Lower lobe of right lung (tissue), 2 donors: ENCODE measurements at regions not wholly inside any gene's neighbourhood (a gene's known extent, or its start where the extent isn't known, plus 50 kb on each side); places are given as distances from the start of the nearest gene placed in this dataset.

Experiments used
- ATAC-seq, 2 donors: fragments of 200-7000 bp; cut with Tn5 transposase; one replicate each; pipeline ENCODE4 v1.9.1; 2020 to 2022; ENCODE audit warnings: mild to moderate bottlenecking in 2 of 2, moderate library complexity in 2 of 2
- DNase-seq: peaks from one replicate; pipeline ENCODE4 v3.0.0-alpha.2; 2020
- H3K27ac ChIP-seq: fragments of 200-600 bp; one replicate; pipeline ENCODE4 v1.8.0; 2022
- H3K27me3 ChIP-seq: fragments of 200-600 bp; one replicate; pipeline ENCODE4 v1.8.0; 2022; ENCODE audit warnings: low read depth
- H3K36me3 ChIP-seq: fragments of 200-600 bp; one replicate; pipeline ENCODE4 v1.8.0; 2022; ENCODE audit warnings: mild to moderate bottlenecking
- H3K4me1 ChIP-seq: fragments of 200-600 bp; one replicate; pipeline ENCODE4 v1.8.0; 2022
- H3K4me3 ChIP-seq: fragments of 200-600 bp; one replicate; pipeline ENCODE4 v1.8.0; 2022; ENCODE audit warnings: mild to moderate bottlenecking
- H3K9me3 ChIP-seq: fragments of 200-600 bp; one replicate; pipeline ENCODE4 v1.8.0; 2022
- intact Hi-C: fragments of 100-400 bp; cut with DNase I; formaldehyde crosslinking; loops from one replicate; pipeline ENCODE4 v1.11.0; 2022
- TF ChIP-seq, protein P1 (sequence below): fragments of 200-600 bp; IDR thresholded peaks from one replicate; pipeline ENCODE4 v1.8.0; 2022; ENCODE audit warnings: antibody characterized with exemption, mild to moderate bottlenecking
- donor health status: DM: no; HTN: yes; CAD: no; lungs with severe emphysema.

DNA sequence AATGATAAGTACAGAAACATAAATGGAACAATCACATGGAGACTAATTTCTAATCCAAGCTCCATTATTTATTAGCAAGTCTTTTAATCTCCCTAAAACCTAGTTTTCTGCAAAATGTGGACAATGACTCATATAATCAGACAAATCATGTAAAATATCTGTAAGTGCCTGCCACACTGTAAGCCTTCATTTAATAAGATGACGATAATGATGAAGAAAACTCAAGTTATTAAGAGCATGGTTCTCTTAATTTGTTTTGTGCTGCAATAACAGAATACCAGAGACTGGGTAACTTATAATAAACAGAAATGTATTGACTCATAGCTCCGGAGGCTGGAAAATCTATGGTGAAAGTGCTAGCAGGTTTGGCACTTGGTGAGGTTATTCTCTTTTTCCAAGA is 535.3 kb upstream of the LRFN5 start:
- no peak for ATAC-seq
- H3K27ac ChIP-seq: no peak overlapping the region
- H3K4me3 ChIP-seq: no peak overlapping the region
- intact Hi-C loops: no loop called here
- H3K36me3 ChIP-seq: no peaks in the 10 kb centered on the region
- TF ChIP-seq, protein P1, sequence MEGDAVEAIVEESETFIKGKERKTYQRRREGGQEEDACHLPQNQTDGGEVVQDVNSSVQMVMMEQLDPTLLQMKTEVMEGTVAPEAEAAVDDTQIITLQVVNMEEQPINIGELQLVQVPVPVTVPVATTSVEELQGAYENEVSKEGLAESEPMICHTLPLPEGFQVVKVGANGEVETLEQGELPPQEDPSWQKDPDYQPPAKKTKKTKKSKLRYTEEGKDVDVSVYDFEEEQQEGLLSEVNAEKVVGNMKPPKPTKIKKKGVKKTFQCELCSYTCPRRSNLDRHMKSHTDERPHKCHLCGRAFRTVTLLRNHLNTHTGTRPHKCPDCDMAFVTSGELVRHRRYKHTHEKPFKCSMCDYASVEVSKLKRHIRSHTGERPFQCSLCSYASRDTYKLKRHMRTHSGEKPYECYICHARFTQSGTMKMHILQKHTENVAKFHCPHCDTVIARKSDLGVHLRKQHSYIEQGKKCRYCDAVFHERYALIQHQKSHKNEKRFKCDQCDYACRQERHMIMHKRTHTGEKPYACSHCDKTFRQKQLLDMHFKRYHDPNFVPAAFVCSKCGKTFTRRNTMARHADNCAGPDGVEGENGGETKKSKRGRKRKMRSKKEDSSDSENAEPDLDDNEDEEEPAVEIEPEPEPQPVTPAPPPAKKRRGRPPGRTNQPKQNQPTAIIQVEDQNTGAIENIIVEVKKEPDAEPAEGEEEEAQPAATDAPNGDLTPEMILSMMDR: no peak
- H3K4me1 ChIP-seq: no peaks in the 10 kb centered on the region
- no peak for DNase-seq
- H3K27me3 ChIP-seq: no peaks in the 10 kb centered on the region
- H3K9me3 ChIP-seq: no peaks in the 10 kb centered on the region

- DNase-seq (no peak), ATAC-seq (no peak)
- Histone ChIP-seq H3K4me1 (no peaks in the 10 kb centered on the region), H3K4me3 (no peak overlapping the region), H3K9me3 (no peaks in the 10 kb centered on the region), H3K27ac (no peak overlapping the region), H3K36me3 (no peaks in the 10 kb centered on the region), H3K27me3 (no peaks in the 10 kb centered on the region)
- intact Hi-C loops: no loop called here
- TF ChIP-seq, protein P1: no peak
Observed at GRCh38 chr14:41062826-41063225, 543.9 kb upstream of the LRFN5 start.

GRCh38 chr14:41055589-41055988 is 551.1 kb upstream of the LRFN5 start:
- no peak overlapping the region for H3K27ac ChIP-seq
- no peaks in the 10 kb centered on the region for H3K4me1 ChIP-seq
- intact Hi-C loops: no loop called here
- no peak overlapping the region for H3K4me3 ChIP-seq
- no peaks in the 10 kb centered on the region for H3K36me3 ChIP-seq
- DNase-seq (no peak), ATAC-seq (no peak)
- H3K9me3 ChIP-seq: no peaks in the 10 kb centered on the region
- no peaks in the 10 kb centered on the region for H3K27me3 ChIP-seq
- TF ChIP-seq, protein P1: no peak

DNA sequence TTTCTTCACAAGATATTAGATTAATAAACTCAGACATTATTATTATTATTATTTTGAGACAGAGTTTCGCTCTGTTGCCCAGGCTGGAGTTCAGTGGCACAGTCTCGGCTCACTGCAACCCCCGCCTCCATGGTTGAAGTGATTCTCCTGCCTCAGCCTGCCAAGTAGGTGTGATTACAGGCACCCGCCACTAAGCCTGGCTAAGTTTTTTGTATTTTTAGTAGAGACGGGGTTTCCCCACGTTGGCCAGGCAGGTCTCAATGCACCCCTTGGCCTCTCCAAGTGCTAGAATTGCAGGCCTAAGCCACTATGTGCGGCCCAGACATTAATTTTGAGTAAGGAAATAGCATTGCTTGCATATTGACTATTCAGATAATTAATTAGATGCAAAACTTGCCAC is 554.9 kb upstream of the LRFN5 start:
- no peak for ATAC-seq
- no peaks in the 10 kb centered on the region for H3K4me1 ChIP-seq
- H3K4me3 ChIP-seq: no peak overlapping the region
- TF ChIP-seq, protein P1: no peak
- no peaks in the 10 kb centered on the region for H3K27me3 ChIP-seq
- no peaks in the 10 kb centered on the region for H3K36me3 ChIP-seq
- no peaks in the 10 kb centered on the region for H3K9me3 ChIP-seq
- H3K27ac ChIP-seq: no peak overlapping the region
- DNase-seq: no peak
- intact Hi-C loops: no loop called here

DNA sequence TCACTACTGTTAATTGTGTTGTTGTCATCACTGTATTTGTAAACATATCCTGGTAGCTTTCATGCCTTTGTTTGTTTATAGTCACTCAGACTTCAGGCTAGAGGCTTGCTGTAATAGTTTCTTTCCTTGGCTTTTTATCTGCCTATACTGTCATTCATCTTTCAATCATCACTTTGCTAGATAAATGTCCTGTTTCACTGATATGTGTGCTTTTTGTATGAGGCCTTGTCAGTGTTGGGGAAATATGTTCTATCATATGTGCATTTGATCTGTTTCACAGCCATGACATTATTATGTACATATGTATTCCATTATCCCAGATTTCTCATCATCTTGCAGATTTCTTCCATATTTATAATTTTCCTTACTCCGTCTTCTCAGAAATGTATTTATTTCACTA is 558.9 kb upstream of the LRFN5 start:
- Histone ChIP-seq H3K27me3 (no peaks in the 10 kb centered on the region), H3K9me3 (no peaks in the 10 kb centered on the region), H3K4me1 (no peaks in the 10 kb centered on the region), H3K27ac (no peak overlapping the region), H3K36me3 (no peaks in the 10 kb centered on the region), H3K4me3 (no peak overlapping the region)
- intact Hi-C loops: no loop called here
- DNase-seq: no peak
- no peak for ATAC-seq
- TF ChIP-seq, protein P1: no peak

GRCh38 chr14:41037388-41037787 is 569.3 kb upstream of the LRFN5 start:
- Histone ChIP-seq H3K27ac (no peak overlapping the region), H3K36me3 (no peaks in the 10 kb centered on the region), H3K27me3 (no peaks in the 10 kb centered on the region), H3K9me3 (no peaks in the 10 kb centered on the region), H3K4me1 (no peaks in the 10 kb centered on the region), H3K4me3 (no peak overlapping the region)
- intact Hi-C loops: no loop called here
- DNase-seq: no peak
- ATAC-seq: no peak
- TF ChIP-seq, protein P1: no peak
